ENCODE measurements at regions not wholly inside any gene's neighbourhood (a gene's known extent, or its start where the extent isn't known, plus 50 kb on each side); places are given as distances from the start of the nearest gene placed in this dataset.

DNA sequence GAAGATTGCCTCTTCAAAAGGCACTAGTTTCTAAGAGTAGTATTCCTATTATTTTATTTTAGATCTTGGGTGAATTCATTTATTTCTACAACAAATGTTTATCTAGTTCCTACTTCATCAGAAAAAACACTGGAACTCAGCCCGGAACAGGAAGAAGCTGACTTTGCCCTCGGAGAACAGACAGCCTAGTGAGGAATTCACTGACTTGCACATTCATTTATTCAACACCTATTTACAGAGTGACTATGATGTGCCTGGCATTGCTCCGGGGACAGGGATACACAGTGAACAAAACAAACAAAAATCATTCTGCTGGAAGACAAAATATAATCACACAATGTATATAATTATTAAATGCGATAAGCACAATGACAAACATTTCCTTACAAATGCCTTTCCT lies 54.4 kb upstream of the SDK1 start:
- Histone ChIP-seq H3K27ac (ENCODE audit: low read depth, low read length, poor library complexity, severe bottlenecking) (no peak overlapping the region), H4K20me1 (ENCODE audit: insufficient read depth, low read length) (no peaks in the 10 kb centered on the region), H3K4me1 (ENCODE audit: insufficient read depth, low read length, poor library complexity, severe bottlenecking) (no peaks in the 10 kb centered on the region), H2AFZ (ENCODE audit: low read length) (no peak overlapping the region), H3K4me3 (ENCODE audit: low read depth, low read length, poor library complexity, severe bottlenecking) (no peak overlapping the region), H3K36me3 (ENCODE audit: insufficient read depth, low read length) (no peaks in the 10 kb centered on the region), H3K9me2 (ENCODE audit: insufficient read depth, low read length) (no peaks in the 10 kb centered on the region), H3K79me2 (ENCODE audit: insufficient read depth, low read depth, low read length) (no peaks in the 10 kb centered on the region), H3K9me3 (ENCODE audit: low read length) (0 out of 2 replicates have a peak, but pooled peaks cover 3% of the 10 kb centered on the region), H3K4me2 (ENCODE audit: low read length) (no peak overlapping the region)
- BruUV-seq (replicated peaks) = no TSS peak
- ChIA-PET CTCF (ENCODE audit: unreplicated experiment) (no interaction called here), POLR2A (no interaction called here)
- TF ChIP-seq EZH2phosphoT487 (IDR thresholded peaks at IDR 0.05; ENCODE audit: borderline replicate concordance, low read depth, low read length) = no peak
- TF ChIP-seq, protein P1, sequence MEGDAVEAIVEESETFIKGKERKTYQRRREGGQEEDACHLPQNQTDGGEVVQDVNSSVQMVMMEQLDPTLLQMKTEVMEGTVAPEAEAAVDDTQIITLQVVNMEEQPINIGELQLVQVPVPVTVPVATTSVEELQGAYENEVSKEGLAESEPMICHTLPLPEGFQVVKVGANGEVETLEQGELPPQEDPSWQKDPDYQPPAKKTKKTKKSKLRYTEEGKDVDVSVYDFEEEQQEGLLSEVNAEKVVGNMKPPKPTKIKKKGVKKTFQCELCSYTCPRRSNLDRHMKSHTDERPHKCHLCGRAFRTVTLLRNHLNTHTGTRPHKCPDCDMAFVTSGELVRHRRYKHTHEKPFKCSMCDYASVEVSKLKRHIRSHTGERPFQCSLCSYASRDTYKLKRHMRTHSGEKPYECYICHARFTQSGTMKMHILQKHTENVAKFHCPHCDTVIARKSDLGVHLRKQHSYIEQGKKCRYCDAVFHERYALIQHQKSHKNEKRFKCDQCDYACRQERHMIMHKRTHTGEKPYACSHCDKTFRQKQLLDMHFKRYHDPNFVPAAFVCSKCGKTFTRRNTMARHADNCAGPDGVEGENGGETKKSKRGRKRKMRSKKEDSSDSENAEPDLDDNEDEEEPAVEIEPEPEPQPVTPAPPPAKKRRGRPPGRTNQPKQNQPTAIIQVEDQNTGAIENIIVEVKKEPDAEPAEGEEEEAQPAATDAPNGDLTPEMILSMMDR (conservative IDR thresholded peaks at IDR 0.05; ENCODE audit: low read length) = no peak
- DNase-seq (ENCODE audit: low spot score) = no peak
- intact Hi-C loops (cut with micrococcal nuclease; ENCODE audit: unreplicated experiment) = no loop called here

DNA sequence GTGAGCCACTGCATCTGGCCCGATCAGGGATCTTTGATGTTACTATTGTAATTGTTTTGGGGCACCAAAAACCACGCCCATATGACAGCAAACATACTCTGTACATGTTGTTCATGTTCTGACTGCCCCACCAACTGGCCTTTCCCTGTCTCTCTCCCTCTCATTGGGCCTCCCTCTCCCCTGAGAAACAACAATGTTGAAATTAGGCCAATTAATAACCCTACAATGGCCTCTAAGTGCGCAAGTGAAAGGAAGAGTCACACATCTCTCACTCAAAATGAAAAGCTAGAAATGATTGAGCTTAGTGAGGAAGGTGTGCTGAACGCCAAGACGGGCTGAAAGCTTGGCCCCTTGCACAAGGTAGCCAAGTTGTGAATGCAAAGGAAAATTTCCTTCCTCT lies 50.3 kb upstream of the SDK1 start:
- POLR2A ChIA-PET = no interaction called here

More for the DNA sequence above, 50.3 kb upstream of the SDK1 start:
- Histone ChIP-seq H3K27ac (ENCODE audit: low read depth, low read length, poor library complexity, severe bottlenecking) (no peak overlapping the region), H2AFZ (ENCODE audit: low read length) (no peak overlapping the region), H3K9me2 (ENCODE audit: insufficient read depth, low read length) (no peaks in the 10 kb centered on the region), H3K4me2 (ENCODE audit: low read length) (no peak overlapping the region), H3K4me1 (ENCODE audit: insufficient read depth, low read length, poor library complexity, severe bottlenecking) (no peaks in the 10 kb centered on the region), H3K4me3 (ENCODE audit: low read depth, low read length, poor library complexity, severe bottlenecking) (no peak overlapping the region), H3K36me3 (ENCODE audit: insufficient read depth, low read length) (no peaks in the 10 kb centered on the region), H3K9me3 (ENCODE audit: low read length) (0 out of 2 replicates have a peak, but pooled peaks cover 3% of the 10 kb centered on the region), H4K20me1 (ENCODE audit: insufficient read depth, low read length) (no peaks in the 10 kb centered on the region), H3K79me2 (ENCODE audit: insufficient read depth, low read depth, low read length) (no peaks in the 10 kb centered on the region)
- no peak for DNase-seq (ENCODE audit: low spot score)
- TF ChIP-seq, protein P1 (conservative IDR thresholded peaks at IDR 0.05; ENCODE audit: low read length) = no peak
- no peak for TF ChIP-seq EZH2phosphoT487 (IDR thresholded peaks at IDR 0.05; ENCODE audit: borderline replicate concordance, low read depth, low read length)
- intact Hi-C loops (cut with micrococcal nuclease; ENCODE audit: unreplicated experiment) = no loop called here
- CTCF ChIA-PET (ENCODE audit: unreplicated experiment) = no interaction called here
- BruUV-seq (replicated peaks) = no TSS peak
